ENCODE measurements at regions not wholly inside any gene's neighbourhood (a gene's known extent, or its start where the extent isn't known, plus 50 kb on each side); places are given as distances from the start of the nearest gene placed in this dataset.

DNA sequence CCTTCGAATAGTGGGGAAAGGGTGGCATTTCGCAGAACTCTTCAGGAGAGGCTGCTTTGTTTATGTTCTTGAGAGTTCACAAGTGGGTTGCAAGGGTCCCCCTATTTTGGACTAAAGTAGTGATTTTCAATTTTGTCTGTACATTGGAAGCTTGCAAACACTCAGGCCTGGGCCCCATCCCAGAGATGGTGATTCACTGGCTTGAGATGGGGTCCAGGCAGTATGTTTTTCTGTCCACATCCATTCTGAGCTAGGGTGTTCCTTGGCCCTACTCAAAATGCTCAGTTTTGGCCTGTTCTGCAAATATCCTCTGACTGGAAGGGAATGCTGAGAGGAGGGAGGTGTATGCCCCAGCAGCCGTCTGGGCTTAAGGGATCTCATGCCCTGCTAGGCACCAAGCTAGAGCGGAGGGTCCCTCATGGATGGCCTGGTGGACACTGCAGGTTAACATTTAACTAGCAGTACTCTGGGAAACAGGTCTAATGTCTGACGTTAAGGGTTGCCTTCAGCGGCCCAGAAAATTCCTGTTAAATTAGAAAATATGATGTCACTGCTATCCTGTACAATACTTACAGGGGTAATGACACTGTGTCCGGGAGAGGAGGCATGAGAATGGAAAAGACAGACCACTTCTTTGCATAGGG lies 181.4 kb downstream of the OPA1 start:
- no peaks in the 10 kb centered on the region for H3K27me3 ChIP-seq
- H3K36me3 ChIP-seq (replicated peaks in 1 of 2; ENCODE audit: insufficient read depth in 1 of 2, low read depth in 2 of 2) = no peaks in the 10 kb centered on the region
- no peak overlapping the region for H3K27ac ChIP-seq
- intact Hi-C loops (cut with DNase I) = no loop called here
- H3K9me3 ChIP-seq = no peaks in the 10 kb centered on the region
- H3K4me1 ChIP-seq = no peaks in the 10 kb centered on the region
- 71 to 75% methylated on average over 7 of the region's 7 CpGs for WGBS, 2 donors
- DNase-seq = no peak
- no peak overlapping the region for H3K4me3 ChIP-seq
- TF ChIP-seq POLR2A (IDR thresholded peaks at IDR 0.05) (no peak), CTCF (IDR thresholded peaks at IDR 0.05) (no peak)
- ATAC-seq = no peak

GRCh38 chr3:193774916-193775285 lies 181.9 kb downstream of the OPA1 start:
- TF ChIP-seq CTCF (IDR thresholded peaks at IDR 0.05) (no peak), POLR2A (IDR thresholded peaks at IDR 0.05) (no peak)
- H3K27me3 ChIP-seq = no peaks in the 10 kb centered on the region
- intact Hi-C loops (cut with DNase I) = no loop called here
- no peak for DNase-seq
- no peaks in the 10 kb centered on the region for H3K9me3 ChIP-seq
- 72 to 85% methylated on average over 6 of the region's 6 CpGs for WGBS, 2 donors
- ATAC-seq = no peak
- no peak overlapping the region for H3K4me3 ChIP-seq
- no peaks in the 10 kb centered on the region for H3K4me1 ChIP-seq
- H3K36me3 ChIP-seq (replicated peaks in 1 of 2; ENCODE audit: insufficient read depth in 1 of 2, low read depth in 2 of 2) = no peaks in the 10 kb centered on the region
- no peak overlapping the region for H3K27ac ChIP-seq

- ATAC-seq (no peak), DNase-seq (no peak)
- intact Hi-C loops (cut with DNase I) = no loop called here
- Histone ChIP-seq H3K27me3 (no peaks in the 10 kb centered on the region), H3K36me3 (replicated peaks in 1 of 2; ENCODE audit: insufficient read depth in 1 of 2, low read depth in 2 of 2) (no peaks in the 10 kb centered on the region), H3K27ac (no peak overlapping the region), H3K4me1 (peaks cover under 1% of the 10 kb centered on the region), H3K4me3 (no peak overlapping the region), H3K9me3 (no peaks in the 10 kb centered on the region)
- TF ChIP-seq POLR2A (IDR thresholded peaks at IDR 0.05) = no peak
- TF ChIP-seq CTCF (IDR thresholded peaks at IDR 0.05) = no peak
- WGBS, 2 donors = 73 to 79% methylated on average over 10 to 11 of the region's 11 CpGs
Observed at GRCh38 chr3:193775421-193776077, 182.5 kb downstream of the OPA1 start.

- ATAC-seq (no peak), DNase-seq (no peak)
- TF ChIP-seq CTCF (IDR thresholded peaks at IDR 0.05) = no peak
- TF ChIP-seq POLR2A (IDR thresholded peaks at IDR 0.05) = no peak
- 68 to 76% methylated on average over 7 of the region's 7 CpGs for WGBS, 2 donors
- Histone ChIP-seq H3K4me1 (peaks cover 12% of the 10 kb centered on the region), H3K27ac (no peak overlapping the region), H3K9me3 (no peaks in the 10 kb centered on the region), H3K36me3 (replicated peaks in 1 of 2; ENCODE audit: insufficient read depth in 1 of 2, low read depth in 2 of 2) (no peaks in the 10 kb centered on the region), H3K4me3 (no peak overlapping the region), H3K27me3 (no peaks in the 10 kb centered on the region)
- intact Hi-C loops (cut with DNase I) = no loop called here
Observed at GRCh38 chr3:193776626-193777358, 183.8 kb downstream of the OPA1 start.
